Heart left ventricle (tissue), 16 donors: ENCODE measurements at regions not wholly inside any gene's neighbourhood (a gene's known extent, or its start where the extent isn't known, plus 50 kb on each side); places are given as distances from the start of the nearest gene placed in this dataset.
"Not testable (repeated sequence)": the region's sequence is repeated elsewhere in the genome, so short reads cannot be mapped to it uniquely, and the experiment has no call there.

Experiments
- ATAC-seq, 4 donors: fragments of 200-7000 bp; cut with Tn5 transposase; one replicate each; pipeline ENCODE4 v1.9.1; 2020 to 2022; ENCODE audit warnings: moderate library complexity in 4 of 4, mild to moderate bottlenecking in 3 of 4, moderate number of reproducible peaks in 1 of 4
- DNase-seq, 5 donors: peaks; one replicate each; pipeline ENCODE4 v3.0.0-alpha.2; 2020
- H3K27ac ChIP-seq, 12 donors: fragments of 200-600 bp; sonication (generic) in 4 of 12; one replicate each; pipeline versions ENCODE4 v1.5.0 to v1.8.0; 2016 to 2022; ENCODE audit warnings: mild to moderate bottlenecking in 2 of 12
- H3K27me3 ChIP-seq, 9 donors: fragments of 200-600 bp; sonication (generic) in 2 of 9; one replicate each; pipeline versions ENCODE4 v1.5.1 to v1.8.0; 2016 to 2022; ENCODE audit warnings: mild to moderate bottlenecking in 3 of 9
- H3K36me3 ChIP-seq, 9 donors: fragments of 200-600 bp; sonication (generic) in 2 of 9; one replicate each; pipeline versions ENCODE4 v1.5.0 to v1.8.0; 2018 to 2022; ENCODE audit warnings: mild to moderate bottlenecking in 2 of 9
- H3K4me1 ChIP-seq, 12 donors: fragments of 200-600 bp; sonication (generic) in 4 of 12; one replicate each; pipeline versions ENCODE4 v1.5.0 to v1.8.0; 2016 to 2022; ENCODE audit warnings: mild to moderate bottlenecking in 3 of 12
- H3K4me3 ChIP-seq, 12 donors: fragments of 200-600 bp; sonication (generic) in 4 of 12; one replicate each; pipeline versions ENCODE4 v1.5.0 to v1.8.0; 2017 to 2022; ENCODE audit warnings: mild to moderate bottlenecking in 9 of 12, moderate library complexity in 4 of 12
- H3K9me3 ChIP-seq, 12 donors: fragments of 200-600 bp; sonication (generic) in 4 of 12; one replicate each; pipeline versions ENCODE4 v1.5.0 to v1.8.0; 2016 to 2022; ENCODE audit warnings: mild to moderate bottlenecking in 1 of 12
- WGBS, 4 donors: extraction: QIAGEN DNeasy Blood & Tissue Kit in 2 of 4; methylation state at CpG; one replicate each; pipeline versions ENCODE4 v1.1.5 to v1.1.7; 2013 to 2018; 5-methylcytosine and 5-hydroxymethylcytosine counted together
- intact Hi-C, 10 donors: fragments of 100-400 bp; cut with DNase I; formaldehyde crosslinking; loops; one replicate each; pipeline versions ENCODE4 v1.11.1 to v1.14.2; 2022
- donor health status: ischemic (EF 13 %, LVEDD 7.1; RV severe dilation, severe dysfunction).
- donor health status: healthy with polysubstance abuse.
- donor health status: DM: no; HTN: yes; CAD: no.
- donor health status: DM: no; HTN: no; CAD: no.
- donor health status: ischemic (EF 25% LVEDD 6.9; RV normal size, moderate dysfunction).
- donor health status: ischemic (EF 25% LVEDD 5.7; RV mildly dilated, moderate dysfunction).
- donor health status: healthy.
- donor health status: DM: yes; HTN: yes; CAD: no.
- donor health status: ischemic (EF 35%, LVEDD 5.7; RV mildly dilated, moderate dysfunction).
- donor health status: nonischemic (EF 11% LVEDD 7.7; RV severe dilation, severe dysfunction).
- donor health status: DM: yes; HTN: yes; CAD: no.
- donor health status: PGD.
- donor health status: ischemic (EF 29% LVEDD 5.4; RV normal size, mild dysfunction).
- donor health status: nonischemic (EF 23%, LVEDD 6.1; RV moderate dilation, normal function).

- H3K4me1 ChIP-seq, H3K27me3 ChIP-seq, H3K27ac ChIP-seq, H3K9me3 ChIP-seq, DNase-seq, H3K36me3 ChIP-seq, intact Hi-C loops, ATAC-seq, H3K4me3 ChIP-seq: not testable (repeated sequence)
- 63 to 84% (median 68%) methylated on average over 2 to 3 of the region's 3 CpGs for WGBS, 4 donors
Measured at GRCh38 chr22:15772337-15772736, 82.5 kb downstream of the POTEH start.

DNA sequence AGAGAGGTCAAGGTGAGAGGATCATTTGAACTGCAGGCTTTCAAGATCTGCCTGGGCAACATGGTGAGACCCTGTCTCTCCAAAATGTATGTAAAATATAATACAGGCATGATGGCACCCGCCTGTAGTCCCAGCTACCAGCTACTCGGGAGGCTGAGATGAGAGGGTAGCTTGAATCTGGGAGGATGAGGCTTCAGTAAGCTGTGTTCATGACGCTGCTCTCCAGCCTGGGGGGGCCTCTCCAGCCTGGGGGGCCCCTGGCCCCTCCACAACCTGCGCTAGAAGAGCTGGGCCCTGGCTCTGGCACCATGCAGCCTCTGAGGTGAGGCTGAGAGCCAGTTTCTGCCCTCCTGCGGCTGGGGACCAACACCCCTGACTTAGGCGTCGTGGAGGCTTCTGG, 85.3 kb downstream of the POTEH start:
- H3K36me3 ChIP-seq, H3K4me3 ChIP-seq, H3K27ac ChIP-seq, H3K4me1 ChIP-seq, H3K27me3 ChIP-seq, H3K9me3 ChIP-seq, intact Hi-C loops: not testable (repeated sequence)
- peak in 2 of 5 donors; percentile 7 to 22 for DNase-seq
- WGBS, 4 donors = 53 to 65% (median 58%) methylated on average over 3 to 4 of the region's 7 CpGs; no CpG with 5 or more reads in 1 of the 4 donors
- peak in 1 of 4 donors; percentile 24 for ATAC-seq

DNA sequence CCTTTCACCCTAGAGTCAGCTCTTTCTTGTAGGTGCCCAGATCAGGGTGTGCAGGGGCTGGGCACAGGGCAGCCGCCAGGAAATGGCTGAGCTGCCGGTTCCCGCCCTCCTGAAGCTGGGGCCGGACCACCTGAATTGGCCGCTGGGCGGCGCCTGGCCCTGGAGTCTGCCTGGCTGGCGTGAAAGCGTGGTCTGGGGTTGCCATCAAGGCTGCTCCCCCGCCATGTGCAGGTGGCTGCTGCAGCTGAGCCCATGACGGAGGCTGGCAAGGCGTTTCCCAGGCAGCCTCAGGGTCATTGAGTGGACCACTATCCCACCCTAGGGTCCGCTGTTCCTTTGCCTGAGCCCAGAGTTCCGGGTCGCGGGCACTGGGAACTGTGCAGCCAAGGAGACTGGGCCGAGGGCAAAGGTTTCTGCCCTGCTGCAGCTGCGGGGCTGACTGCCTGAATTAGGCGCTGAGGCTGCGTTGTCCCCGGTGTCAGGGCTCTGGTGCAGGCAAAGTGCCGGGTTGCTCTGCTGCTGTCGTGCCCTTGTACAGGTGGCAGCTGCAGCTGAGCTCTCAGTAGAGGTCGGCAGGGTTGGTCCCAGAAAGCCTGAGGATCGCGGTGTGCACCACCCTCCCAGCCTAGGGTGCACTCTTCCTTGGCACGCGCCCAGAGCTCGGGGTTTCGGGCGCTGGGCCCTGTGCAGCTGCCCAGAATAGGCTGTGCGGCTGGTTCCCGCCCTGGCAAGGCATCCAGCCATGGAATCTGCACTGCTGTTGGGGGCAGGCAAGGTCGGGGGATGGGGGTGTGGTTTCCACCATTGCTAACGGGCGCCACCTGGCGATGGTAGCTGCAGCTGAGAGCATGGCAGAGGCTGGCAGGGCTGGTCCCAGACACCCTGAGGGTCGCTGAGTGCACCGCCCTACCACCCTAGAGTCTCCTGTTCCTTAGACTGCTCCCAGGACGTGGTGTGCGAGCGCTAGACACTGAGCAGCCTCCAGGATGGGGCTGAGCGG, 86.1 kb downstream of the POTEH start:
- DNase-seq = peak in 2 of 5 donors; percentile 15 to 64
- intact Hi-C loops, H3K27ac ChIP-seq, H3K27me3 ChIP-seq, H3K4me3 ChIP-seq, H3K9me3 ChIP-seq, H3K4me1 ChIP-seq, H3K36me3 ChIP-seq: not testable (repeated sequence)
- 64 to 68% (median 67%) methylated on average over 9 to 17 of the region's 43 CpGs; no CpG with 5 or more reads in 1 of the 4 donors for WGBS, 4 donors
- peak; percentile 26 to 85 (median 62) for ATAC-seq

DNA sequence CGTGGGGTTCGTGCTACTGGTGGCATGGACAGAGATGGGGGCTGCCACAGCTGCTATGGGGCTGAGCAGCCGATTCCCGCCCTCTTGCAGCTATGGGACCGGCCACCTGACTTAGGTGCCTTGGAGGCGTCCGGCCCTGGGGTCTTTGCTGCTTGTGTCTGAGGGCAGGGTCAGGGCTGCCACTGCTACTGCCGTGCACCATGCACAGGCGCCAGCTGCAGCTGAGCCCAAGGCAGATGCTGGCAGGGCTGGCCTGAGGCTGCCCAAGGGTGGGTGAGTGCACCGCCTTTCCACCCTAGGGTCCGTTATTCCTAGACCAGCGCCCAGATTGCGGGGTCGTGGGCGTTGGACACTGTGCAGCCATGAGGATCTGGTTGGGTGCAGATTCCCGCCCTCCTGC, 86.9 kb downstream of the POTEH start:
- ATAC-seq, H3K4me3 ChIP-seq, H3K4me1 ChIP-seq, H3K36me3 ChIP-seq, intact Hi-C loops, H3K27ac ChIP-seq, H3K27me3 ChIP-seq, H3K9me3 ChIP-seq: not testable (repeated sequence)
- 64 to 89% (median 71%) methylated on average over 3 to 10 of the region's 16 CpGs; no CpG with 5 or more reads in 1 of the 4 donors for WGBS, 4 donors
- DNase-seq = peak in 1 of 5 donors; percentile 22

GRCh38 chr22:15777150-15777549, 87.3 kb downstream of the POTEH start:
- intact Hi-C loops, H3K36me3 ChIP-seq, H3K9me3 ChIP-seq, DNase-seq, ATAC-seq, H3K4me3 ChIP-seq, H3K27me3 ChIP-seq, H3K27ac ChIP-seq, H3K4me1 ChIP-seq: not testable (repeated sequence)
- WGBS, 4 donors = 72 to 78% (median 75%) methylated on average over 3 to 7 of the region's 24 CpGs; no CpG with 5 or more reads in 1 of the 4 donors

DNA sequence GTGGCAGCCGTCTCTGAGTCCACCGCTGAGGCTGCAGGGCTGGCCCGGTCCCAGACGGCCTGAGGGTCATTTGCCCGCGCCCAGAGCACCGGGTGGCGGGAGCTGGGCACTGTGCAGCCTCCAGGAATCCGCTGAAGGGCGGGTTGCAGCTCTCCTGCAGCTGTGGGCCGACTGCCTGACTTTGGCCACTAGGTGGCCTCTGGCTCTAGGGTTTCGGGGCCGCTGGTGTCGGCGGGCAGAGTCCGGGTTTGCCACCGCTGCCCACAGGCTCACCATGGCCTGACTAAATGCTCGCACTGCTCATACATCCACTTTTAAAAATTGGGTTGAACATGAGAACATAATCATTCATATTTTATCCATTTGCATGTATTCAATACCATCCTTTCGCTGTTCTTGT, 87.7 kb downstream of the POTEH start:
- H3K27ac ChIP-seq, H3K27me3 ChIP-seq, H3K4me1 ChIP-seq, H3K4me3 ChIP-seq, H3K36me3 ChIP-seq, DNase-seq, intact Hi-C loops, H3K9me3 ChIP-seq: not testable (repeated sequence)
- WGBS, 4 donors = 44 to 67% (median 63%) methylated on average over 1 to 8 of the region's 19 CpGs
- peak in 1 of 4 donors; percentile 44 for ATAC-seq

- H3K27me3 ChIP-seq, intact Hi-C loops, DNase-seq, ATAC-seq, H3K27ac ChIP-seq, H3K4me1 ChIP-seq, H3K4me3 ChIP-seq, H3K36me3 ChIP-seq, H3K9me3 ChIP-seq: not testable (repeated sequence)
- 51 to 60% (median 57%) methylated on average over 5 to 6 of the region's 6 CpGs for WGBS, 4 donors
Measured at GRCh38 chr22:15778366-15778765, 88.5 kb downstream of the POTEH start.

DNA sequence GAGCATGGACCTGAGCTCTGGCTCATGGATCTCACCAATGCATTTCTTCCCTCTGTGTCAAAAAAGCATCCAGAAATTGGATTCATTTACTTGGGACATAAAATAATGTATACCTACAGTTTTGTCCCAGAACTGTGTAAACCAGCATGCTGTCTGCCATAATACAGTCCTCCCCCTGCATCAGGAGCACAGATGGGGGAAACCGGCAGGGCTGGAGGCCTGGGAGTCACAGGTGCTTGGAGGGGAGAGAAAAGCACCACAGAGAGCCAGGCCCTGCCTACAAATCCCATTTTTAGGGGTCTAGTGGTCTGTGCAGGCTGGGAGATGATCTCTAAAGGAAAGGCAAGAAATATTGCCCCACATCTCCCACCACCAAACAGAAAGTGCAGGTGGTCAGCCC, 91.8 kb downstream of the POTEH start:
- H3K4me1 ChIP-seq, intact Hi-C loops, H3K27me3 ChIP-seq, H3K9me3 ChIP-seq, ATAC-seq, H3K27ac ChIP-seq, H3K36me3 ChIP-seq, H3K4me3 ChIP-seq: not testable (repeated sequence)
- WGBS, 4 donors = 14 to 18% (median 17%) methylated on average over 1 of the region's 1 CpG; no CpG with 5 or more reads in 1 of the 4 donors
- peak in 1 of 5 donors; percentile 7 for DNase-seq

GRCh38 chr22:15782933-15783332, 93.1 kb downstream of the POTEH start:
- WGBS, 4 donors = 13 to 50% (median 44%) methylated on average over 1 of the region's 2 CpGs; no CpG with 5 or more reads in 1 of the 4 donors
- H3K9me3 ChIP-seq, H3K4me1 ChIP-seq, DNase-seq, H3K4me3 ChIP-seq, H3K27ac ChIP-seq, H3K36me3 ChIP-seq, ATAC-seq, H3K27me3 ChIP-seq, intact Hi-C loops: not testable (repeated sequence)

DNA sequence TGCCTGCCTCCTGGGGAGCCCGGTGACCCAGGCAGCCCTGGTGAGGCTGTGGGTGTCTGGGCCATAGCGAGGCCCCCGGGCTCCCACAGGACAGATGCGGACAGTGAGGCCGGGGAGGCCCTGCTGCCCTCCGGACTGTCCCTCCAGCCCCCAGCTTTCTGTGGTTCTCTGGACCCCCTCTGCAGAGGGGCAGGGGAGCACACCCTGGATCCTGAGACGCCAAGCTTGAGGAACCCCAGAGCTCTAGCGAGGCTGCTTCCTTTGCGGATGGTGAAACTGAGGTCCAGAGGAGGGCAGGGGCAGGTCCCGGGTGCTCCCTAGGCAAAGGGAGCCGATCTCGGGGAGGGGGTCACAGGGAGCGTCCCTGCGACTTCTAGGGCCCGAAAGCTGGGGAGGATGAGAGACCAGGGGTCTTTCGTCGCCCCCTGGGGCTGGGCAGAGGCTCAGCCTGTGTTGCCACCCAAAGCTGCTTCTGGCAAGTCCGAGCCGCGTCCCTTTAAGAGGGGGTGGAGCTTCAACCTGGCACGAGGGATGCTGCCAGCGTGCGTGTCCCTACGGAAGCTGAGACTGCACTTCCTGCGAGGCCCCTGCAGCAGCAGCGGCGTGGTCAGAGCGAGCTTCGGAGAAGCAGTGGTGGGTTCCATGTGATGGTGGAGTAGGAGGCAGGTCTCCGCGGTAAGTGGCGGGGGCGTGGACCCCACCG, 94.7 kb downstream of the POTEH start:
- H3K4me1 ChIP-seq, H3K9me3 ChIP-seq, H3K36me3 ChIP-seq, DNase-seq, H3K4me3 ChIP-seq, H3K27ac ChIP-seq, intact Hi-C loops, H3K27me3 ChIP-seq: not testable (repeated sequence)
- ATAC-seq = peak; percentile 55 to 88 (median 72)
- no CpG with 5 or more reads among the region's 34 CpGs for WGBS, 4 donors
